Stimulated activated naive B cell treated with anti-CD40 and anti-IgM and Interleukin-4, amounts not matched to agents 10 μg/mL and 1 μg/mL and 100 μg/mL, for 72 hours (primary cell): ENCODE measurements at regions not wholly inside any gene's neighbourhood (a gene's known extent, or its start where the extent isn't known, plus 50 kb on each side); places are given as distances from the start of the nearest gene placed in this dataset.
"Not testable (repeated sequence)": the region's sequence is repeated elsewhere in the genome, so short reads cannot be mapped to it uniquely, and the experiment has no call there.

Source experiments
- ATAC-seq, 2 donors: fragments of 150-1000 bp; cut with Tn5 transposase; replicated peaks; 2 replicates each; pipeline ENCODE4 v1.10.0; 2021; ENCODE audit warnings: moderate library complexity in 1 of 2
- DNase-seq: peaks from one replicate; pipeline ENCODE4 v3.0.0; 2021
- H3K27ac Mint-ChIP-seq: one replicate; pipeline ENCODE4 v1.8.0; 2022; ENCODE audit warnings: mild to moderate bottlenecking, mixed read lengths
- H3K27me3 Mint-ChIP-seq, 2 donors: one replicate each; pipeline ENCODE4 v1.8.0; 2022; ENCODE audit warnings: mixed read lengths in 2 of 2
- H3K36me3 Mint-ChIP-seq, 2 donors: one replicate each; pipeline ENCODE4 v1.8.0; 2022; ENCODE audit warnings: mixed read lengths in 2 of 2, mild to moderate bottlenecking in 1 of 2
- H3K4me1 Mint-ChIP-seq, 2 donors: one replicate each; pipeline ENCODE4 v1.8.0; 2022; ENCODE audit warnings: mixed read lengths in 2 of 2, mild to moderate bottlenecking in 1 of 2
- H3K4me3 Mint-ChIP-seq, 2 donors: one replicate each; pipeline ENCODE4 v1.8.0; 2022; ENCODE audit warnings: mild to moderate bottlenecking in 2 of 2, mixed read lengths in 2 of 2, moderate library complexity in 1 of 2
- H3K9me3 Mint-ChIP-seq, 2 donors: one replicate each; pipeline ENCODE4 v1.8.0; 2022; ENCODE audit warnings: mixed read lengths in 2 of 2, mild to moderate bottlenecking in 1 of 2

GRCh38 chr7:8314566-8314965 lies 52.6 kb upstream of the ICA1 start:
- no peak for DNase-seq
- ATAC-seq: no peak
- Mint-ChIP-seq H3K27ac (no peak overlapping the region), H3K36me3 (no peaks in the 10 kb centered on the region), H3K4me3 (no peak overlapping the region), H3K4me1 (no peaks in the 10 kb centered on the region), H3K27me3 (peaks cover 41 to 48% of the 10 kb centered on the region in 2 donors), H3K9me3 (peaks cover 14% of the 10 kb centered on the region in 2 donors)

- ATAC-seq: no peak
- Mint-ChIP-seq H3K9me3 (peaks cover 7 to 8% of the 10 kb centered on the region in 2 donors), H3K36me3 (no peaks in the 10 kb centered on the region), H3K27ac (no peak overlapping the region), H3K4me3 (no peak overlapping the region), H3K27me3 (peaks cover 30 to 34% of the 10 kb centered on the region in 2 donors), H3K4me1 (no peaks in the 10 kb centered on the region)
- no peak for DNase-seq
Observed at GRCh38 chr7:8319115-8319514, 57.1 kb upstream of the ICA1 start.

GRCh38 chr7:8320174-8320573 lies 58.2 kb upstream of the ICA1 start:
- Mint-ChIP-seq H3K36me3 (no peaks in the 10 kb centered on the region), H3K27me3 (peaks cover 30 to 35% of the 10 kb centered on the region in 2 donors), H3K9me3 (peaks cover 7 to 8% of the 10 kb centered on the region in 2 donors), H3K27ac (no peak overlapping the region), H3K4me1 (no peaks in the 10 kb centered on the region), H3K4me3 (no peak overlapping the region)
- DNase-seq (no peak), ATAC-seq (no peak)

- H3K36me3 Mint-ChIP-seq: no peaks in the 10 kb centered on the region
- peaks cover 7 to 8% of the 10 kb centered on the region in 2 donors for H3K9me3 Mint-ChIP-seq
- H3K27me3 Mint-ChIP-seq: peaks cover 31 to 38% of the 10 kb centered on the region in 2 donors
- ATAC-seq: no peak
- no peak for DNase-seq
- no peak overlapping the region for H3K4me3 Mint-ChIP-seq
- no peaks in the 10 kb centered on the region for H3K4me1 Mint-ChIP-seq
- no peak overlapping the region for H3K27ac Mint-ChIP-seq
Observed at GRCh38 chr7:8321312-8321711, 59.3 kb upstream of the ICA1 start.

- Mint-ChIP-seq H3K27me3 (peaks cover 23 to 37% of the 10 kb centered on the region in 2 donors), H3K4me3 (no peak overlapping the region), H3K27ac (no peak overlapping the region), H3K9me3 (peaks cover 7% of the 10 kb centered on the region in 2 donors), H3K4me1 (no peaks in the 10 kb centered on the region), H3K36me3 (no peaks in the 10 kb centered on the region)
- ATAC-seq: no peak
- DNase-seq: no peak
Observed at GRCh38 chr7:8322667-8323066, 60.7 kb upstream of the ICA1 start.

- Mint-ChIP-seq H3K36me3 (no peaks in the 10 kb centered on the region), H3K4me1 (no peaks in the 10 kb centered on the region), H3K4me3 (no peak overlapping the region), H3K9me3 (no peaks in the 10 kb centered on the region), H3K27ac (no peak overlapping the region), H3K27me3 (peaks cover 25 to 32% of the 10 kb centered on the region in 2 donors)
- ATAC-seq (no peak), DNase-seq (no peak)
Observed at GRCh38 chr7:8325067-8325466, 63.1 kb upstream of the ICA1 start.

- ATAC-seq: no peak
- DNase-seq: no peak
- no peaks in the 10 kb centered on the region for H3K9me3 Mint-ChIP-seq
- H3K4me1 Mint-ChIP-seq: no peaks in the 10 kb centered on the region
- H3K4me3 Mint-ChIP-seq: no peak overlapping the region
- no peak overlapping the region for H3K27ac Mint-ChIP-seq
- no peaks in the 10 kb centered on the region for H3K36me3 Mint-ChIP-seq
- H3K27me3 Mint-ChIP-seq: peaks cover 30 to 42% of the 10 kb centered on the region in 2 donors
Observed at GRCh38 chr7:8327199-8327598, 65.2 kb upstream of the ICA1 start.

- H3K27me3 Mint-ChIP-seq: peaks cover 6 to 9% of the 10 kb centered on the region in 2 donors
- no peaks in the 10 kb centered on the region for H3K36me3 Mint-ChIP-seq
- no peaks in the 10 kb centered on the region for H3K4me1 Mint-ChIP-seq
- no peak for ATAC-seq
- DNase-seq: no peak
- H3K9me3 Mint-ChIP-seq: no peaks in the 10 kb centered on the region
- H3K27ac Mint-ChIP-seq: no peak overlapping the region
- H3K4me3 Mint-ChIP-seq: no peak overlapping the region
Observed at GRCh38 chr7:8338206-8338605, 76.2 kb upstream of the ICA1 start.

GRCh38 chr7:8343556-8343955 lies 81.6 kb upstream of the ICA1 start:
- H3K9me3 Mint-ChIP-seq: peaks cover 4 to 15% of the 10 kb centered on the region in 2 donors
- DNase-seq (no peak), ATAC-seq (no peak)
- no peaks in the 10 kb centered on the region for H3K36me3 Mint-ChIP-seq
- peaks cover 4 to 21% of the 10 kb centered on the region in 2 donors for H3K27me3 Mint-ChIP-seq
- no peak overlapping the region for H3K4me3 Mint-ChIP-seq
- H3K4me1 Mint-ChIP-seq: no peaks in the 10 kb centered on the region
- no peak overlapping the region for H3K27ac Mint-ChIP-seq

- not testable (repeated sequence) for H3K36me3 Mint-ChIP-seq, H3K4me1 Mint-ChIP-seq, H3K4me3 Mint-ChIP-seq, DNase-seq, H3K27ac Mint-ChIP-seq, ATAC-seq
- Mint-ChIP-seq H3K27me3 (peaks cover 8 to 21% of the 10 kb centered on the region in 2 donors), H3K9me3 (peaks cover 4 to 15% of the 10 kb centered on the region in 2 donors)
Observed at GRCh38 chr7:8347395-8347794, 85.4 kb upstream of the ICA1 start.

GRCh38 chr7:8351654-8352053 lies 81.8 kb upstream of the NXPH1 start:
- not testable (repeated sequence) for H3K4me3 Mint-ChIP-seq, H3K4me1 Mint-ChIP-seq, DNase-seq, H3K36me3 Mint-ChIP-seq, ATAC-seq, H3K9me3 Mint-ChIP-seq, H3K27ac Mint-ChIP-seq, H3K27me3 Mint-ChIP-seq

GRCh38 chr7:8353991-8354390 lies 79.4 kb upstream of the NXPH1 start:
- Mint-ChIP-seq H3K9me3 (no peaks in the 10 kb centered on the region), H3K27me3 (peaks cover 5 to 11% of the 10 kb centered on the region in 2 donors), H3K4me3 (no peak overlapping the region), H3K4me1 (no peaks in the 10 kb centered on the region), H3K36me3 (no peaks in the 10 kb centered on the region), H3K27ac (no peak overlapping the region)
- DNase-seq (no peak), ATAC-seq (no peak)

- H3K36me3 Mint-ChIP-seq: no peaks in the 10 kb centered on the region
- no peaks in the 10 kb centered on the region for H3K4me1 Mint-ChIP-seq
- H3K4me3 Mint-ChIP-seq: no peak overlapping the region
- no peak overlapping the region for H3K27ac Mint-ChIP-seq
- H3K9me3 Mint-ChIP-seq: no peaks in the 10 kb centered on the region
- ATAC-seq (no peak), DNase-seq (no peak)
- H3K27me3 Mint-ChIP-seq: peaks cover 3 to 11% of the 10 kb centered on the region in 2 donors
Observed at GRCh38 chr7:8354503-8354902, 78.9 kb upstream of the NXPH1 start.

- Mint-ChIP-seq H3K9me3 (no peaks in the 10 kb centered on the region), H3K27me3 (peaks cover 2 to 11% of the 10 kb centered on the region in 2 donors), H3K4me3 (no peak overlapping the region), H3K27ac (no peak overlapping the region), H3K4me1 (no peaks in the 10 kb centered on the region), H3K36me3 (no peaks in the 10 kb centered on the region)
- ATAC-seq (no peak), DNase-seq (no peak)
Observed at GRCh38 chr7:8356071-8356470, 77.3 kb upstream of the NXPH1 start.

GRCh38 chr7:8357536-8357935 lies 75.9 kb upstream of the NXPH1 start:
- Mint-ChIP-seq H3K36me3 (no peaks in the 10 kb centered on the region), H3K27ac (no peak overlapping the region), H3K4me1 (no peaks in the 10 kb centered on the region), H3K27me3 (peaks cover 3 to 11% of the 10 kb centered on the region in 2 donors), H3K9me3 (no peaks in the 10 kb centered on the region), H3K4me3 (no peak overlapping the region)
- no peak for ATAC-seq
- no peak for DNase-seq

GRCh38 chr7:8360564-8361153 lies 72.8 kb upstream of the NXPH1 start:
- Mint-ChIP-seq H3K4me1 (no peaks in the 10 kb centered on the region), H3K4me3 (no peak overlapping the region), H3K9me3 (no peaks in the 10 kb centered on the region), H3K36me3 (no peaks in the 10 kb centered on the region), H3K27ac (no peak overlapping the region), H3K27me3 (peaks cover 3 to 11% of the 10 kb centered on the region in 2 donors)
- ATAC-seq: no peak
- DNase-seq: no peak
